Common myeloid progenitor, CD34-positive (primary cell): ENCODE measurements at regions not wholly inside any gene's neighbourhood (a gene's known extent, or its start where the extent isn't known, plus 50 kb on each side); places are given as distances from the start of the nearest gene placed in this dataset.
"Not testable (repeated sequence)": the region's sequence is repeated elsewhere in the genome, so short reads cannot be mapped to it uniquely, and the experiment has no call there.

Experiments
- CTCF ChIA-PET: fragments of 350-600 bp; sonication (Branson Sonifier 250); formaldehyde crosslinking; loops from one replicate; lab custom pipeline; 2021; ENCODE audit warnings: antibody characterized with exemption; lab: Charles Lee
- POLR2A ChIA-PET: fragments of 350-600 bp; sonication (Branson Sonifier 250); formaldehyde crosslinking; loops from one replicate; lab custom pipeline; 2021; ENCODE audit warnings: antibody characterized with exemption; lab: Charles Lee
- DNase-seq, 3 donors: peaks; one replicate each; pipeline versions ENCODE4 v3.0.0 to v3.0.0-alpha.2; 2013
- H3K27ac ChIP-seq, 2 experiments: 1 replicate in 1 of 2; 2 replicates in 1 of 2; pipeline ENCODE4 v1.7.0; 2013; ENCODE audit warnings: inconsistent platforms in 2 of 2, low read length in 2 of 2, mild to moderate bottlenecking in 2 of 2, low read depth in 1 of 2, moderate library complexity in 1 of 2; ENCODE audit not compliant: severe bottlenecking in 2 of 2, insufficient read depth in 1 of 2, poor library complexity in 1 of 2
- H3K27me3 ChIP-seq, 5 experiments: replicated peaks in 2 of 5; 1 replicate in 3 of 5; 2 replicates in 2 of 5; pipeline versions ENCODE4 v1.6.1 to v1.7.0; 2013; ENCODE audit warnings: low read length in 4 of 5, mild to moderate bottlenecking in 2 of 5, moderate library complexity in 2 of 5, inconsistent platforms in 1 of 5; ENCODE audit not compliant: insufficient read depth in 5 of 5, control insufficient read depth in 4 of 5
- H3K36me3 ChIP-seq, 4 experiments: 1 replicate in 2 of 4; 2 replicates in 2 of 4; pipeline versions ENCODE4 v1.6.1 to v1.7.0; 2013; ENCODE audit warnings: low read length in 3 of 4, control low read depth in 1 of 4, mild to moderate bottlenecking in 1 of 4; ENCODE audit not compliant: control insufficient read depth in 4 of 4, insufficient read depth in 4 of 4
- H3K4me1 ChIP-seq, 4 experiments: 1 replicate in 3 of 4; 2 replicates in 1 of 4; pipeline versions ENCODE4 v1.6.1 to v1.7.1; 2013; ENCODE audit warnings: low read length in 3 of 4, mild to moderate bottlenecking in 3 of 4, control low read depth in 1 of 4, inconsistent platforms in 1 of 4, moderate library complexity in 1 of 4; ENCODE audit not compliant: control insufficient read depth in 4 of 4, insufficient read depth in 4 of 4; ENCODE audit errors: control extremely low read depth in 1 of 4
- H3K4me3 ChIP-seq, 7 experiments: 1 replicate in 4 of 7; 2 replicates in 3 of 7; pipeline versions ENCODE4 v1.5.1 to v1.7.0; 2013; ENCODE audit warnings: mild to moderate bottlenecking in 7 of 7, low read length in 6 of 7, moderate library complexity in 6 of 7, inconsistent platforms in 2 of 7, low read depth in 2 of 7, control low read depth in 1 of 7; ENCODE audit not compliant: insufficient read depth in 4 of 7, control insufficient read depth in 1 of 7; ENCODE audit errors: extremely low read depth in 1 of 7
- H3K9me3 ChIP-seq, 5 experiments: 1 replicate in 4 of 5; 2 replicates in 1 of 5; pipeline versions ENCODE4 v1.6.1 to v1.7.1; 2013; ENCODE audit warnings: low read length in 4 of 5, mild to moderate bottlenecking in 2 of 5, inconsistent platforms in 1 of 5, low read depth in 1 of 5, moderate library complexity in 1 of 5; ENCODE audit not compliant: control insufficient read depth in 4 of 5, insufficient read depth in 2 of 5; ENCODE audit errors: control extremely low read depth in 1 of 5
- WGBS: methylation state at CpG from one replicate; pipeline ENCODE4 v1.1.5; 2013; ENCODE audit not compliant: insufficient coverage; 5-methylcytosine and 5-hydroxymethylcytosine counted together

DNA sequence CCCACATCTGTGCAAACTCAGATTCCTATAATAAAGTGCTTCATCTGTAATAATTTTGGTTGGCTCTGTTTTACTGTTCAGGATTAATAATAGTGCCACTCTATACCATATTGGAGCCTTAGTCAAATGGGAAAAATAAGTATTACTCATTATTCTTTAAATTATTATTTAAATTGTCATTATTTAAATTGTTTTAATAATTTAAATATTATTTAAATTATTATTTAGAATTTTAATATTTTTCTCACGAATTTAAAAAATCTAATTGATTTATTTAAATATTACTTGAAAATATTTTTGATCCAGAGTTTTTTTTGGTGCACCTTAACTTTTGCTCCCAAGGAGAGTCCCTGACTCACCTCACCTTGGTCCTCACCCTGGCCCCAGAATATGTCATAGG, 245.7 kb upstream of the MDGA2 start:
- Histone ChIP-seq H3K27ac (no peak overlapping the region), H3K9me3 (no peaks in the 10 kb centered on the region), H3K4me3 (no peak overlapping the region), H3K36me3 (no peaks in the 10 kb centered on the region), H3K4me1 (no peaks in the 10 kb centered on the region), H3K27me3 (no peaks in the 10 kb centered on the region)
- WGBS = no CpG with 5 or more reads among the region's 1 CpG
- DNase-seq = no peak
- POLR2A ChIA-PET = no interaction called here
- CTCF ChIA-PET = no interaction called here

DNA sequence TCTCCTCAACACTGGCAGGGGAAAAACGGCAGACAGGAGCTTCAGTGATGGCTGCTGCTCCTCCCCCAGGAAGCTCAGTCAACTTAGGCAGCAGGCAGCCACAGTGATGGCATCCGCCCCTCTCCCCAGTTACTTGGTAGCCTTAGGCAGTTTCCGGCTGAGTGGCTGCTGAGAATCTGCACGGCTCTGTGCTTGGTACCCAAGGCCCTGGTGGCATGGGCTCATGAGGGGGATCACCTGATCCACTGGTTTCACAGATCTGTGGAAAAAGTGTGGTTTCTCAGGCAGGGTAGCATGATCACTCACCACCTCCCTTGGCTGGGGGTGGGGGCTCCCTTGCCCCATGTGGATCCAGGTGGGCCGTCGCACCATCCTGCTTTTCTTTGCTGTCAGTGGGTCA, 244.6 kb upstream of the MDGA2 start:
- no peak for DNase-seq
- no peaks in the 10 kb centered on the region for H3K9me3 ChIP-seq
- no peaks in the 10 kb centered on the region for H3K4me1 ChIP-seq
- H3K4me3 ChIP-seq = no peak overlapping the region
- CTCF ChIA-PET = no interaction called here
- POLR2A ChIA-PET = no interaction called here
- no peaks in the 10 kb centered on the region for H3K36me3 ChIP-seq
- no peaks in the 10 kb centered on the region for H3K27me3 ChIP-seq
- WGBS = 98% methylated on average over 5 of the region's 6 CpGs
- H3K27ac ChIP-seq = no peak overlapping the region

DNA sequence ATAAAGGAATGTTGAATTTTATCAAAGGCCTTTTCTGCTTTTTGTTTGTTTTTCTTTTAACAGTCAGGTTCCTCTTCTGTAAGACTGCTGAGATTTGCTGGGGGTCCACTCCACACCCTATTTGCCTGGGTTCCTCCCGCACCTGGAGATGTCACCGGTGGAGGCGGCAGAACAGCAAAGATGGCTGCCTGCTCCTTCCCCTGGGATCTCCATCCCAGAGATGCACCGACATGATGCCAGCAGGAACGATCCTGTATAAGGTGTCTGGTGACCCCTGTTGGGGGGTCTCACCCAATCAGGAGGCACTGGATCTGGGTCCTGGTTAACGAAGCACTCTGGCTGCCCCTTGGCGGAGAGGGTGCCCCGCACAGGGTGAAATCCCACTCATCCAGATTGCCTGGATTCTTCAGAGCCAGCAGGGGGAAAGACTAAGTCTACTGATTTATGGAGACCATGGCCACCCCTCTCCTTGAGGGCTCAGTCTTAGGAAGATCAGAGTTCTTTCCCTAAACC, 244.0 kb upstream of the MDGA2 start:
- H3K27me3 ChIP-seq = no peaks in the 10 kb centered on the region
- DNase-seq = no peak
- H3K4me3 ChIP-seq = no peak overlapping the region
- H3K36me3 ChIP-seq = no peaks in the 10 kb centered on the region
- no peak overlapping the region for H3K27ac ChIP-seq
- H3K9me3 ChIP-seq = no peaks in the 10 kb centered on the region
- 96% methylated on average over 8 of the region's 8 CpGs for WGBS
- ChIA-PET CTCF (no interaction called here), POLR2A (no interaction called here)
- no peaks in the 10 kb centered on the region for H3K4me1 ChIP-seq

DNA sequence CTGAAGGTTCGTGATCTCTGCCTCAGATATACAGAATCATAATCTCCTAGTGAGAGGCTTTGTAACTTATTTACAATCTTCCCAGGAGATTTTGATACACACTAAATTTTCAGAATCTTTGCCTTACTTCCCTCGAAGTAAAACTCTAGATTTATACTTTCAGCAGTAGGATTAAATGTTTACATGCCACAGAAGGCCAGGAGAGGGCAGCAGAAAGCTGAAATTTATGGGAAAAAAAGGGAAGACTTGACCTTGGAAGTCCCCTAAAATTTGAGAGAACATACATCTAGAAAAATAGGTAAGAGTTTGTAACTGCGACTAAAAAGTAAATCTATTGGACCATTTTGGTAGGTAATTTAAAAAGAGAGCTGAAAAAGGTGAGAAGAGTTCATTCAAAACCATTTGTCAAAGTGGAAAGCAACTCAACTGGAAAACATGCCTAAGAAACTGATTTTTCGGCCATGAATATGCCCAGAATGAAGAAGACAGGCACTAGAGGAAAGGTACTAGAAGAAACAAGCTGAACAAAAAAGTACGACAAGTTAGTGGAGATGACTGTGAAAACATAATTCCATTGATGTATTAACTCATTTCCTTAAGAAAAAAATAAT, 242.0 kb upstream of the MDGA2 start:
- H3K4me1 ChIP-seq = no peaks in the 10 kb centered on the region
- H3K27ac ChIP-seq = no peak overlapping the region
- no peak overlapping the region for H3K4me3 ChIP-seq
- 51% methylated on average over 3 of the region's 5 CpGs for WGBS
- ChIA-PET CTCF (interaction anchor here (0.7 to 1.5 kb wide), 4 partner anchors 11 to 1632 kb away, joined by 3 read pairs; no protein-coding TSS in a partner anchor), POLR2A (no interaction called here)
- peak; percentile 20 to 56 (median 43) for DNase-seq
- H3K36me3 ChIP-seq = no peaks in the 10 kb centered on the region
- H3K9me3 ChIP-seq = no peaks in the 10 kb centered on the region
- H3K27me3 ChIP-seq = no peaks in the 10 kb centered on the region

DNA sequence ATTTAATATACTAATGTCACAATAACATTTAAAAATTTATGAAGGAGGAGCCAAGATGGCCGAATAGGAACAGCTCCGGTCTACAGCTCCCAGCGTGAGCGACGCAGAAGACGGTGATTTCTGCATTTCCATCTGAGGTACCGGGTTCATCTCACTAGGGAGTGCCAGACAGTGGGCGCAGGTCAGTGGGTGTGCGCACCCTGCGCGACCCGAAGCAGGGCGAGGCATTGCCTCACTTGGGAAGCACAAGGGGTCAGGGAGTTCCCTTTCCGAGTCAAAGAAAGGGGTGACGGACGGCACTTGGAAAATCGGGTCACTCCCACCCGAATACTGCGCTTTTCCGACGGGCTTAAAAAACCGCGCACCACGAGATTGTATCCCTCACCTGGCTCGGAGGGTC, 225.7 kb upstream of the MDGA2 start:
- H3K4me1 ChIP-seq, POLR2A ChIA-PET, DNase-seq, H3K36me3 ChIP-seq, H3K9me3 ChIP-seq, H3K27ac ChIP-seq, H3K27me3 ChIP-seq, CTCF ChIA-PET, H3K4me3 ChIP-seq: not testable (repeated sequence)
- WGBS = 100% methylated on average over 5 of the region's 25 CpGs

DNA sequence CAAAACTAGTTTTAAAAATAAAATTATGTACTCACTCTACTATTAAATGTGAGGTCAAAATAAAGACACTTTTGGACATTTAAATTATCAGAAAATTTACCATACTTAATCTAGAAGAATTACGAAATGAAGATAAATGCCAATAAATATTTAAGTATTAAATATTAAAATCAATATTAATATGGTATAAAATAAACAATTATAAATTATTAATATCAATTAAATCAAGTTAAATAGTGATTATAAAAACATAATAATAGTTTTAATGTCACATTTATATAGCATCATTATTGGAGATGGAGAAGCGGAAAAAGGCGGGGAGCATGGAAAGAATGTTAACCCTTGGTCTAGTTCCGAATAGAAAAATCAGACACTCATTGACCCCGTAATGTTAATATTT, 224.3 kb upstream of the MDGA2 start:
- POLR2A ChIA-PET = no interaction called here
- no CpG with 5 or more reads among the region's 5 CpGs for WGBS
- Histone ChIP-seq H3K36me3 (no peaks in the 10 kb centered on the region), H3K4me3 (no peak overlapping the region), H3K9me3 (no peaks in the 10 kb centered on the region), H3K27me3 (no peaks in the 10 kb centered on the region), H3K27ac (no peak overlapping the region), H3K4me1 (no peaks in the 10 kb centered on the region)
- CTCF ChIA-PET = no interaction called here
- no peak for DNase-seq

DNA sequence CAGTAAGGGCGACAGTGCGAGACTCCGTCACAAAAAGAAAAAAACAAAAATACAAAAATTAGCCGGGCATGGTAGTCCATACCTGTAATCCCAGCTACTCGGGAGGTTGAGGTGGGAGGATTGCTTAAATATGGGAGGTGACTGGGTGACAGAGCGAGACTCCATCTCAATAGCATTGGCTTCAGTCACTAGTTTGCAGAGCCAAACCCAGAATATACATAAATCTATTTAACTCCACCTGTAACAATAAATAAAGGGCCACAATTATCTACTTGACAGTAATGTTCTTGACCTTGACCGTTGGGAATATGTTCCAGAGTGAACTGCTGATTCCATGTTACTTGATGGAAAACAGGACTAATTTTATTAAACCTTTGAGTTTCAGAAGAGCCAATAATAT, 198.9 kb upstream of the MDGA2 start:
- ChIA-PET CTCF (no interaction called here), POLR2A (no interaction called here)
- 100% methylated on average over 1 of the region's 7 CpGs for WGBS

More for the DNA sequence above, 198.9 kb upstream of the MDGA2 start:
- no peaks in the 10 kb centered on the region for H3K9me3 ChIP-seq
- H3K27me3 ChIP-seq = no peaks in the 10 kb centered on the region
- H3K4me3 ChIP-seq = no peak overlapping the region
- no peak for DNase-seq
- H3K27ac ChIP-seq = no peak overlapping the region
- H3K4me1 ChIP-seq = no peaks in the 10 kb centered on the region
- H3K36me3 ChIP-seq = no peaks in the 10 kb centered on the region
